H1 (cell line): ENCODE measurements at regions not wholly inside any gene's neighbourhood (a gene's known extent, or its start where the extent isn't known, plus 50 kb on each side); places are given as distances from the start of the nearest gene placed in this dataset.

Experiments used
- CTCF ChIA-PET: fragments of 300-600 bp; sonication (Branson Sonifier 250); formaldehyde crosslinking; loops from one replicate; lab custom pipeline; 2021; ENCODE audit not compliant: partially characterized antibody; lab: Charles Lee
- POLR2A ChIA-PET: fragments of 300-600 bp; sonication (Branson Sonifier 250); formaldehyde crosslinking; loops from one replicate; lab custom pipeline; 2021; ENCODE audit warnings: inconsistent platforms; ENCODE audit not compliant: partially characterized antibody; lab: Charles Lee
- DNase-seq, 2 experiments: peaks; one replicate each; pipeline versions ENCODE4 v3.0.0 to v3.0.0-alpha.2; 2010 to 2022; ENCODE audit warnings: low spot score in 2 of 2, low read depth in 1 of 2, mixed read lengths in 1 of 2
- FAIRE-seq: peaks from 2 replicates; lab custom pipeline; 2011; peaks lifted over from hg19 to GRCh38; lab: Jason Lieb, UNC
- H2AFZ ChIP-seq: 2 replicates; pipeline ENCODE4 v1.8.1; 2012; ENCODE audit warnings: low read length, inconsistent platforms
- H2AK5ac ChIP-seq: 2 replicates; pipeline ENCODE4 v1.6.1; 2013; ENCODE audit warnings: low read depth, low read length
- H2BK120ac ChIP-seq: replicated peaks from 2 replicates; pipeline ENCODE3; 2013; ENCODE audit warnings: low read depth, low read length, inconsistent platforms
- H2BK12ac ChIP-seq: 2 replicates; pipeline ENCODE4 v1.6.1; 2013; ENCODE audit warnings: low read depth, low read length
- H2BK15ac ChIP-seq: 2 replicates; pipeline ENCODE4 v1.6.1; 2013; ENCODE audit warnings: low read length
- H2BK20ac ChIP-seq: 2 replicates; pipeline ENCODE4 v1.6.1; 2013; ENCODE audit warnings: low read length
- H2BK5ac ChIP-seq: 2 replicates; pipeline ENCODE4 v1.6.1; 2013; ENCODE audit warnings: low read depth, low read length
- H3K14ac ChIP-seq: 2 replicates; pipeline ENCODE4 v1.6.1; 2013; ENCODE audit warnings: inconsistent platforms; ENCODE audit not compliant: insufficient read length
- H3K18ac ChIP-seq: 2 replicates; pipeline ENCODE4 v1.6.1; 2013; ENCODE audit warnings: low read length; ENCODE audit errors: extremely low read depth
- H3K23ac ChIP-seq: 2 replicates; pipeline ENCODE4 v1.6.1; 2013; ENCODE audit warnings: inconsistent platforms; ENCODE audit not compliant: insufficient read length
- H3K23me2 ChIP-seq: 2 replicates; pipeline ENCODE4 v1.6.1; 2013; ENCODE audit warnings: low read depth, low read length
- H3K27ac ChIP-seq: 2 replicates; pipeline ENCODE4 v1.6.1; 2011; ENCODE audit warnings: low read depth, low read length, inconsistent platforms
- H3K27me3 ChIP-seq, 4 experiments: replicated peaks in 1 of 4; 1 replicate in 1 of 4; 2 replicates in 3 of 4; pipeline versions ENCODE4 v1.6.1 to v1.8.1; 2011 to 2013; ENCODE audit warnings: low read length in 3 of 4, mild to moderate bottlenecking in 3 of 4, inconsistent platforms in 2 of 4, mixed read lengths in 2 of 4, moderate library complexity in 1 of 4; ENCODE audit not compliant: control insufficient read depth in 3 of 4, insufficient read depth in 3 of 4; ENCODE audit errors: extremely low read depth in 1 of 4
- H3K36me3 ChIP-seq, 4 experiments: 2 replicates each; pipeline versions ENCODE4 v1.6.1 to v1.8.1; 2011 to 2013; ENCODE audit warnings: mild to moderate bottlenecking in 4 of 4, low read length in 3 of 4, moderate library complexity in 2 of 4, control low read depth in 1 of 4, inconsistent platforms in 1 of 4; ENCODE audit not compliant: insufficient read depth in 4 of 4, control insufficient read depth in 2 of 4
- H3K4ac ChIP-seq: replicated peaks from 2 replicates; pipeline ENCODE3; 2013; ENCODE audit warnings: low read length, low read depth, mixed read lengths, inconsistent platforms; ENCODE audit not compliant: insufficient read length
- H3K4me1 ChIP-seq, 4 experiments: replicated peaks in 1 of 4; 1 replicate in 1 of 4; 2 replicates in 3 of 4; pipeline versions ENCODE4 v1.6.1 to v1.8.1; 2011 to 2013; ENCODE audit warnings: low read length in 3 of 4, inconsistent platforms in 2 of 4, mixed read lengths in 1 of 4; ENCODE audit not compliant: insufficient read depth in 4 of 4, control insufficient read depth in 3 of 4
- H3K4me2 ChIP-seq, 2 experiments: 2 replicates each; pipeline versions ENCODE4 v1.6.1 to v1.8.1; 2011 to 2013; ENCODE audit warnings: low read depth in 2 of 2, low read length in 2 of 2, control low read depth in 1 of 2, inconsistent platforms in 1 of 2, mild to moderate bottlenecking in 1 of 2; ENCODE audit not compliant: insufficient read depth in 1 of 2
- H3K4me3 ChIP-seq, 4 experiments: fragments of 200-600, 300-600 bp in 1 of 4; sonication (generic), shearing (Covaris generic), sonication (Bioruptor Twin) in 1 of 4; 2 replicates each; pipeline versions ENCODE4 v1.5.1 to v1.8.1; 2011 to 2016; ENCODE audit warnings: low read length in 4 of 4, low read depth in 3 of 4, control low read depth in 2 of 4, inconsistent platforms in 2 of 4, mild to moderate bottlenecking in 2 of 4, mixed read lengths in 1 of 4, moderate library complexity in 1 of 4; ENCODE audit not compliant: insufficient read depth in 2 of 4; ENCODE audit errors: extremely low read depth in 1 of 4
- H3K56ac ChIP-seq: replicated peaks from 2 replicates; pipeline ENCODE3; 2013; ENCODE audit warnings: low read depth, mild to moderate bottlenecking, mixed read lengths, low read length, inconsistent platforms; ENCODE audit not compliant: insufficient read length
- H3K79me1 ChIP-seq: 2 replicates; pipeline ENCODE4 v1.6.1; 2013; ENCODE audit warnings: low read depth, low read length, control low read depth
- H3K79me2 ChIP-seq, 2 experiments: 2 replicates each; pipeline versions ENCODE4 v1.6.1 to v1.8.1; 2012 to 2013; ENCODE audit warnings: low read length in 2 of 2, mild to moderate bottlenecking in 2 of 2, inconsistent platforms in 1 of 2; ENCODE audit not compliant: insufficient read depth in 2 of 2, control insufficient read depth in 1 of 2
- H3K9ac ChIP-seq, 4 experiments: replicated peaks in 1 of 4; 1 replicate in 1 of 4; 2 replicates in 3 of 4; pipeline versions ENCODE4 v1.6.1 to v1.8.1; 2011 to 2013; ENCODE audit warnings: low read depth in 3 of 4, low read length in 3 of 4, control low read depth in 2 of 4, mild to moderate bottlenecking in 2 of 4, moderate library complexity in 2 of 4, inconsistent platforms in 1 of 4; ENCODE audit errors: extremely low read depth in 1 of 4
- H3K9me3 ChIP-seq, 2 experiments: 2 replicates each; pipeline versions ENCODE4 v1.6.1 to v1.8.1; 2012 to 2013; ENCODE audit warnings: mild to moderate bottlenecking in 2 of 2, moderate library complexity in 2 of 2, control low read depth in 1 of 2, inconsistent platforms in 1 of 2, low read depth in 1 of 2, low read length in 1 of 2, mixed read lengths in 1 of 2; ENCODE audit not compliant: insufficient read depth in 2 of 2
- H4K20me1 ChIP-seq, 2 experiments: replicated peaks in 1 of 2; 2 replicates each; pipeline versions ENCODE3 to v1.8.1; 2011 to 2013; ENCODE audit warnings: inconsistent platforms in 2 of 2, low read length in 2 of 2, mild to moderate bottlenecking in 1 of 2; ENCODE audit not compliant: insufficient read depth in 2 of 2, control insufficient read depth in 1 of 2
- H4K5ac ChIP-seq: 2 replicates; pipeline ENCODE4 v1.6.1; 2013; ENCODE audit warnings: low read length, low read depth, mixed read lengths, inconsistent platforms; ENCODE audit not compliant: insufficient read length
- H4K8ac ChIP-seq: 2 replicates; pipeline ENCODE4 v1.8.0; 2013; ENCODE audit warnings: mild to moderate bottlenecking, moderate library complexity, low read length, inconsistent platforms; ENCODE audit not compliant: insufficient read depth; ENCODE audit errors: extremely low read depth
- H4K91ac ChIP-seq: replicated peaks from 2 replicates; pipeline ENCODE3; 2013; ENCODE audit warnings: low read length, mixed read lengths, inconsistent platforms; ENCODE audit not compliant: insufficient read length
- ATF3 ChIP-seq: IDR thresholded peaks from 2 replicates; pipeline ENCODE4 v1.6.1; 2011; ENCODE audit warnings: low read depth, mild to moderate bottlenecking, low read length; ENCODE audit not compliant: insufficient read depth
- CREB1 ChIP-seq: IDR thresholded peaks from 2 replicates; pipeline ENCODE4 v1.6.1; 2012; ENCODE audit warnings: inconsistent platforms
- SIRT6 ChIP-seq: IDR thresholded peaks from one replicate; pipeline ENCODE4 v1.7.1; 2012; ENCODE audit warnings: low read length, inconsistent platforms
- WGBS, 2 experiments: shearing (Covaris generic) in 1 of 2; methylation state at CpG; one replicate each; pipeline versions ENCODE4 v1.1.6 to v1.1.7; 2013 to 2015; ENCODE audit warnings: low lambda C conversion rate in 2 of 2, mixed read lengths in 2 of 2, inconsistent platforms in 1 of 2, low coverage in 1 of 2, missing lambda C conversion rate in 1 of 2; ENCODE audit not compliant: insufficient replicate concordance in 2 of 2, insufficient coverage in 1 of 2, insufficient read length in 1 of 2; ENCODE audit errors: extremely low coverage in 1 of 2, missing lambda C conversion rate in 1 of 2; 5-methylcytosine and 5-hydroxymethylcytosine counted together

DNA sequence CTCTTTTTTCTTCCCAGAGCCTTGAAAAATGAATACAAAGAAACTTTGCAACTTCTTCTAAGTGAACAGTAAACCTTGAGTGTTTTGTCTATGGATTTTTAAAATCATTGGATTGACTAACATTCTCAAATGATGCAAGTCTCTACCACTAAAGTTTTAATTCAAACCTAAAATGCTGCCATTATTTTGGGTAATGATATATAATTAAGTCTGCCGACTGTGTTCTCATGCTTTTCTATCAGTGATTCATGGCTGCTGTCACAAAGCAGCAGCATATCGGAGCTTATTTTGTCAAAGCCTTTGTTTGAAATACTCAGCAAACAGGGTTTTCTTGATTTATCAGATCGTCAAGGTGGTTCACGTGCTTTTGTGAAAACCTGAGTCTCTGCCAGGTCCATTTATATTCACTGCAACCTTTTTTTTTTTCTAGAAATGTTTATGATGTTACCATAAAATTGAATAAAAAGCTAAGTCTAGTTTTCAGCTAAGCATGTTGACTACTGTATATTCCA is 96.3 kb downstream of the GJA1 start:
- no peak overlapping the region for H4K8ac ChIP-seq
- H2BK5ac ChIP-seq, result no peak overlapping the region
- no peak overlapping the region for H3K56ac ChIP-seq
- H3K23me2 ChIP-seq, result no peaks in the 10 kb centered on the region
- DNase-seq, result no peak
- CTCF ChIA-PET, result interaction anchor here (0.7 to 1.2 kb wide), 4 partner anchors 10 to 319 kb away, joined by 3 to 4 read pairs (median 3); no protein-coding TSS in a partner anchor
- no peak overlapping the region for H2BK20ac ChIP-seq
- no peak overlapping the region for H3K14ac ChIP-seq
- no peaks in the 10 kb centered on the region for H3K27me3 ChIP-seq
- no peaks in the 10 kb centered on the region for H4K20me1 ChIP-seq
- no peak overlapping the region for H3K4ac ChIP-seq
- no peak overlapping the region for H2BK15ac ChIP-seq
- H4K5ac ChIP-seq, result no peak overlapping the region
- no peak overlapping the region for H3K18ac ChIP-seq
- H4K91ac ChIP-seq, result no peak overlapping the region
- no peak overlapping the region for H2AK5ac ChIP-seq
- POLR2A ChIA-PET, result no interaction called here
- H3K23ac ChIP-seq, result no peak overlapping the region
- H3K27ac ChIP-seq, result no peak overlapping the region
- TF ChIP-seq CREB1 (no peak), ATF3 (no peak), SIRT6 (no peak)
- no peak for FAIRE-seq
- H2AFZ ChIP-seq, result no peak overlapping the region
- no peaks in the 10 kb centered on the region for H3K36me3 ChIP-seq
- H2BK12ac ChIP-seq, result no peak overlapping the region
- H3K9ac ChIP-seq, result no peak overlapping the region
- 98% methylated on average over 4 of the region's 4 CpGs; no CpG with 5 or more reads in 1 of the 2 experiments for WGBS, 2 experiments
- H3K9me3 ChIP-seq, result no peaks in the 10 kb centered on the region
- H3K79me1 ChIP-seq, result no peaks in the 10 kb centered on the region
- H3K4me1 ChIP-seq, result no peaks in the 10 kb centered on the region
- H2BK120ac ChIP-seq, result no peak overlapping the region
- no peaks in the 10 kb centered on the region for H3K79me2 ChIP-seq
- H3K4me2 ChIP-seq, result no peak overlapping the region
- no peak overlapping the region for H3K4me3 ChIP-seq
